ENCODE measurements at regions not wholly inside any gene's neighbourhood (a gene's known extent, or its start where the extent isn't known, plus 50 kb on each side); places are given as distances from the start of the nearest gene placed in this dataset.
"Not testable (repeated sequence)": the region's sequence is repeated elsewhere in the genome, so short reads cannot be mapped to it uniquely, and the experiment has no call there.

DNA sequence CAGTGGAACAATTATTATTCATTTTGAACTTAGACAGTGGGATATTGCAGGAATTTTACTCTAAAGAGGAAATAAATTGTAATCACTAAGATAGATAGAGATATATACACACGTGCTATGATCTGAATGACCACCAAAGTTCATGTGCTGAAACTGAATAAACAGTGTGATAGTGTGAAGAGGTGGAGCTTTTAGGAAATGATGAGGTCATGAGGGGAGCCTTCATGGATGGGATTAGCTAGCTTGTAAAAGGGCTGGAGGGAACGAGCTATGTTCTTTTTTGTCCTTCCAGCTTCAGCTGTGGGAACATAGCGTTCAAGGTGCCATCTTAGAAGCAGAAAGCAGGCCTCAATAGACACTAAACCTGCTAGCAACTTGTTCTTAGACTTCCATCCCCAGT is 191.5 kb upstream of the LRIG3 start:
- no peak for DNase-seq
- 65 to 68% (median 67%) methylated on average over 3 of the region's 3 CpGs for WGBS, 3 donors

DNA sequence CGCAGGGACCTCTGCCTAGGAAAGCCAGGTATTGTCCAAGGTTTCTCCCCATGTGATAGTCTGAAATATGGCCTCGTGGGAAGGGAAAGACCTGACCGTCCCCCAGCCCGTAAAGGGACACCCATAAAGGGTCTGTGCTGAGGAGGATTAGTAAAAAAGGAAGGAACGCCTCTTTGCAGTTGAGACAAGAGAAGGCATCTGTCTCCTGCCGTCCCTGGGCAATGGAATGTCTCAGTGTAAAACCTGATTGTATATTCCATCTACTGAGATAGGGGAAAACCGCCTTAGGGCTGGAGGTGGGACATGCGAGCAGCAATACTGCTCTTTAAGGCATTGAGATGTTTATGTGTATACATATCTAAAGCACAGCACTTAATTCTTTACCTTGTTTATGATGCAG is 188.2 kb upstream of the LRIG3 start:
- H3K4me1 ChIP-seq (ENCODE audit: insufficient read depth); H3K36me3 ChIP-seq; intact Hi-C loops (cut with DNase I); H3K27ac ChIP-seq; H3K27me3 ChIP-seq; DNase-seq; H3K9me3 ChIP-seq; H3K4me3 ChIP-seq: not testable (repeated sequence)
- WGBS, 3 donors: 87 to 91% (median 91%) methylated on average over 8 of the region's 8 CpGs

More for the DNA sequence above, 191.5 kb upstream of the LRIG3 start:
- Histone ChIP-seq H3K27me3 (no peaks in the 10 kb centered on the region), H3K36me3 (no peaks in the 10 kb centered on the region), H3K27ac (no peak overlapping the region), H3K9me3 (no peaks in the 10 kb centered on the region), H3K4me3 (no peak overlapping the region), H3K4me1 (ENCODE audit: insufficient read depth) (no peaks in the 10 kb centered on the region)
- TF ChIP-seq EP300 (IDR thresholded peaks at IDR 0.05) (no peak), POLR2A (IDR thresholded peaks at IDR 0.05) (no peak)
- TF ChIP-seq, protein P1, sequence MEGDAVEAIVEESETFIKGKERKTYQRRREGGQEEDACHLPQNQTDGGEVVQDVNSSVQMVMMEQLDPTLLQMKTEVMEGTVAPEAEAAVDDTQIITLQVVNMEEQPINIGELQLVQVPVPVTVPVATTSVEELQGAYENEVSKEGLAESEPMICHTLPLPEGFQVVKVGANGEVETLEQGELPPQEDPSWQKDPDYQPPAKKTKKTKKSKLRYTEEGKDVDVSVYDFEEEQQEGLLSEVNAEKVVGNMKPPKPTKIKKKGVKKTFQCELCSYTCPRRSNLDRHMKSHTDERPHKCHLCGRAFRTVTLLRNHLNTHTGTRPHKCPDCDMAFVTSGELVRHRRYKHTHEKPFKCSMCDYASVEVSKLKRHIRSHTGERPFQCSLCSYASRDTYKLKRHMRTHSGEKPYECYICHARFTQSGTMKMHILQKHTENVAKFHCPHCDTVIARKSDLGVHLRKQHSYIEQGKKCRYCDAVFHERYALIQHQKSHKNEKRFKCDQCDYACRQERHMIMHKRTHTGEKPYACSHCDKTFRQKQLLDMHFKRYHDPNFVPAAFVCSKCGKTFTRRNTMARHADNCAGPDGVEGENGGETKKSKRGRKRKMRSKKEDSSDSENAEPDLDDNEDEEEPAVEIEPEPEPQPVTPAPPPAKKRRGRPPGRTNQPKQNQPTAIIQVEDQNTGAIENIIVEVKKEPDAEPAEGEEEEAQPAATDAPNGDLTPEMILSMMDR (IDR thresholded peaks at IDR 0.05): no peak
- intact Hi-C loops (cut with DNase I): loop anchor here in 2 of 4 donors (5.0 kb wide), 1 partner anchor 40 kb away; no protein-coding TSS in a partner anchor

DNA sequence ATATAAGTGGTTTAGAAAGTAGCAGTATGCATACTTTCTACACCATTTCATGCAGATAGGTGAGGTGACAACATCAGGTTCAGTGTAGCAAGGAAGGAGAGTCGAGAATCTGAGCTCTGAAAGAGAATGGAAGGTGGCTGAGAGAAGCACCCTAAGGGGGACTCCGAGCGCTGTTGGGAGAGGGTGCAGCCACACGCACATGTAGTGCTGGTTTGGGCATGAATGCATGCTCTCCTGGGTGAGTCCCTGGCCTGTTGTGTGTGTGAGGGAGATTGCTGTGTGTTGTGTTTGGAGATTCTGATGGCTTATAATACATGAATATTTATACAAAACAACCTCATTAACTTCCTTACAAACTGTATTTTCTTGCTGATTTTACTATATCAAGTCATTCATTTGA is 180.3 kb upstream of the LRIG3 start:
- no peak for TF ChIP-seq EP300 (IDR thresholded peaks at IDR 0.05)
- TF ChIP-seq POLR2A (IDR thresholded peaks at IDR 0.05): no peak
- TF ChIP-seq, protein P1 (IDR thresholded peaks at IDR 0.05): no peak
- intact Hi-C loops (cut with DNase I): no loop called here
- DNase-seq: no peak
- no peaks in the 10 kb centered on the region for H3K4me1 ChIP-seq (ENCODE audit: insufficient read depth)
- no peak overlapping the region for H3K4me3 ChIP-seq
- H3K36me3 ChIP-seq: no peaks in the 10 kb centered on the region
- H3K27ac ChIP-seq: no peak overlapping the region
- WGBS, 3 donors: 33 to 66% (median 43%) methylated on average over 4 of the region's 4 CpGs
- H3K9me3 ChIP-seq: no peaks in the 10 kb centered on the region
- H3K27me3 ChIP-seq: no peaks in the 10 kb centered on the region

DNA sequence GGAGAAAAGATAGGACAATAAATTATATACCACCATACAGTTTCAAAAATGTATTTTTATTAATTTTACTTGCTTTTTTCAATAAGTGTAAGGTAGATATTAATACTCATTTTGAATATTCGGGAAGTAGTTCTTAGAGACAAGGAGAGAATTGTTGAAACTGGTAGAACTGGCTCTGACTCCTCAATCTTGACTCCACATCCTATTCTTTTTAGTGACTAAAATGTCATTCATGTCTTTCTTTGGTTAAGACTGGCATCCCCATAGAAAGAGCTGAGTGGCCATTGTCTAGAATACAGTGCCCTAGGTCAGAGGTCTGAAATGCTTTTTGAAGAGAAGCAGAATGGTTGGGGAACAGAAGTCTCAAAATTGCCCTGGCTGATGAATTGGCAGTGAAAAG is 177.6 kb upstream of the LRIG3 start:
- intact Hi-C loops (cut with DNase I): loop anchor here in 2 of 4 donors (10.0 kb wide), 2 partner anchors 563 to 1103 kb away; no protein-coding TSS in a partner anchor
- Histone ChIP-seq H3K4me1 (ENCODE audit: insufficient read depth) (no peaks in the 10 kb centered on the region), H3K27ac (no peak overlapping the region), H3K4me3 (no peak overlapping the region), H3K9me3 (no peaks in the 10 kb centered on the region), H3K27me3 (no peaks in the 10 kb centered on the region), H3K36me3 (no peaks in the 10 kb centered on the region)
- TF ChIP-seq POLR2A (IDR thresholded peaks at IDR 0.05) (no peak), EP300 (IDR thresholded peaks at IDR 0.05) (no peak)
- TF ChIP-seq, protein P1 (IDR thresholded peaks at IDR 0.05): no peak
- WGBS, 3 donors: 86 to 94% (median 89%) methylated on average over 1 of the region's 1 CpG
- no peak for DNase-seq

DNA sequence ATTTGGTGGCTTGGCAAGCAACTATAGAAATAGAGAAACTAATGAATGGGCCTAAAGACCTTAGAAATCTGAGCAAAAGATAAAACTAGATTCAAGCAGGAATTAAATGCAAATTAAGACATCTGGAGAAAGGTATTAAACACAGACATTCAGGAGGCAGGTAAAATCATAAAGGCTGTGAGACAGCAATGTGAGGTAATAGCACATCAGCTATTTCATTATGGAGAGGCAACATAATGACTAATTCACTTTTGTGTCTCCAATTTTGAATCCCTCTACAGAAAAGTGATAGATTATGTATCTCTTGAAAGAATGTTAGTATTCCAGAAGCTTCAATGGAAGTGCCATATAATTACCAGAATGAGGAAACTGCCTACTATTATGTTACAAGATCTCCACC is 175.9 kb upstream of the LRIG3 start:
- no peak for DNase-seq
- H3K27me3 ChIP-seq: no peaks in the 10 kb centered on the region

More for the DNA sequence above, 175.9 kb upstream of the LRIG3 start:
- Histone ChIP-seq H3K9me3 (no peaks in the 10 kb centered on the region), H3K4me3 (no peak overlapping the region), H3K4me1 (ENCODE audit: insufficient read depth) (no peaks in the 10 kb centered on the region), H3K27ac (no peak overlapping the region), H3K36me3 (no peaks in the 10 kb centered on the region)
- TF ChIP-seq POLR2A (IDR thresholded peaks at IDR 0.05): no peak
- TF ChIP-seq, protein P1 (IDR thresholded peaks at IDR 0.05): no peak
- TF ChIP-seq EP300 (IDR thresholded peaks at IDR 0.05): no peak
- intact Hi-C loops (cut with DNase I): loop anchor here in 2 of 4 donors (10.0 kb wide), 2 partner anchors 561 to 1101 kb away; no protein-coding TSS in a partner anchor

Data from ovary (tissue), 7 donors.